Neural cell (in vitro differentiated cells): ENCODE measurements at regions not wholly inside any gene's neighbourhood (a gene's known extent, or its start where the extent isn't known, plus 50 kb on each side); places are given as distances from the start of the nearest gene placed in this dataset.

ENCODE experiments used
- CTCF ChIP-seq: fragments of 450-650 bp; IDR thresholded peaks from 2 replicates; pipeline ENCODE4 v1.5.1; 2014; ENCODE audit warnings: antibody characterized with exemption, mild to moderate bottlenecking, moderate library complexity; ENCODE audit not compliant: poor library complexity, severe bottlenecking
- POLR2AphosphoS5 ChIP-seq: IDR thresholded peaks from 2 replicates; pipeline ENCODE4 v1.6.1; 2012

- TF ChIP-seq CTCF = no peak
- no peak for TF ChIP-seq POLR2AphosphoS5
Observed at GRCh38 chr16:8168016-8168415, 422.3 kb downstream of the TMEM114 start.
